NCI-H2107 treated with DMSO at 0.1 percent for 48 hours (cell line): ENCODE measurements at regions not wholly inside any gene's neighbourhood (a gene's known extent, or its start where the extent isn't known, plus 50 kb on each side); places are given as distances from the start of the nearest gene placed in this dataset.
"Not testable (repeated sequence)": the region's sequence is repeated elsewhere in the genome, so short reads cannot be mapped to it uniquely, and the experiment has no call there.

Experiments
- DNase-seq: peaks from one replicate; lab custom pipeline; 2025; ENCODE audit not compliant: unreplicated experiment; lab: John Stamatoyannopoulos, UW

DNA sequence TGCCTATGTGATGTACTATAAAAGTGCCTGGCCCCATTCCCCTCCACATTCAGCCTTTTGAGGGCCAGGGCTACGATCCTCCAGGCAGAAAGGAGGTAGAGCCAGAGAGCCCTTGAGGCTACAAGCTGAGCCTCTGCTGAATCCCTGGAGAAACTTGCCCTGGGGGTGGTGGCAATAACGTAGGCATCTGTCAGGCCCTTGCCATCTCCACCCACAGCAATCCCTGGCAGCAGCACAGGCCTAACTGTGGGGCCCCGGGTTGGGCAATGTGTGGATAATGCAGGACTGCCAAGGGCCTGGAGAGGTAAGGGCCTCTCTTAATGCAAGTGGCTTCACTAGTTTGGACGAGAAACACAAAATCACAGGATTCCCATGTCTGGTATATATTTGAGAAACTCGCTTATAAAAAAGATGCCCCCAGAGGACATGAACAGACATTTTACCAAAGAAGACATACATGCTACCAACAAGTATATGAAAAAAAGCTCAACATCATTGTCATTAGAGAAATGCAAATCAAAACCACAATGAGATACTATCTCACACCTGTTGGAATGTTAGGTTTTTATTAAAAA, 99.0 kb downstream of the QRSL1 start:
- DNase-seq = no peak

DNA sequence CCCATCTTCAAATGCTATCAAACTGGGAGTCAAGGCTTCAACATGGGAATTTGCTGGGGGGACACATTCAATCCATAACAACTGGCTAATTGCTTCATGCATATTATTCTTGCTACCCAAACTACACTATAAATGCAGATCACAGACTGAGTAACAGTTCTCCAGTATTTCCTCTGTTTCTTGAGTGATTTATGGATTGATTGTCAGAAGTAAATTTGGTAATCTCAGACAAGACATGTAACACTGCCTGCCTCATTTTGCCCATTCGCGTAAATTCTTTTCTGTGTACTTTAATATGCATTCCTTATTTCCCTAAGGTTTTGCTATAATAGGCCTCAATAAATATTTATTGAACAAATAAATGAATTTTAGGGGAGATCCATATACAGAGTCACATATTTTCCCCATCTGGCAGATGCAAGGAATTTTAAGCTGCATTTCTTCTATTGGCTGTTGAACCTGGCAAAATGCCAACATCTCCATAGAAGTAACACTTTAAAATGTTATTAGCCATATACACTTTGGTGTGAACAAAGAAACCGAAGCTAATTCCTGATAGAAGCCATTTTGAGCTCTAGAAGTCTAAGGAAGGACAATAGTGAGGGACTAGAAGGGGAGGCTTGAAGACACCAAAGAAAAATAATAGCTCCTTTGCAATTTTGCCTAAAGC, 98.2 kb downstream of the QRSL1 start:
- no peak for DNase-seq

DNA sequence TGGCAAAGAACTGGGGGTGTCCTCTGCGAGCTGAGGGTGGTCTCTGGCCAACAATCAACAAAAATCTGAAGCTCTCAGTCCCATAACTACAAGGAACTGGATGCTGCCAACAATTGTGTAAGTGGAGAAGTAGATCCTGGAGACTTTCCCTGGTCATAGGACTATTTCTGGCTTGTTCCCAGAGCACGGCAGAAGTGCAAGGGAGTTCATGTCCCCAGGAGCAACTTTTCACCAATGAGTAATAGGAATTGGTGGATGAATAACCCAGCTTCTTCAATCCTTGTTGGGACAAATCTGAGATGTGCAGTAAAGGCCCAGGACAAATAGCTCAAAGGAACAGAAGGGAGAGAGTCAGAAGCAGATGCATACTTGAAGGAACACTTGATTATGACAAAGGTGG, 95.5 kb downstream of the QRSL1 start:
- DNase-seq = no peak

DNA sequence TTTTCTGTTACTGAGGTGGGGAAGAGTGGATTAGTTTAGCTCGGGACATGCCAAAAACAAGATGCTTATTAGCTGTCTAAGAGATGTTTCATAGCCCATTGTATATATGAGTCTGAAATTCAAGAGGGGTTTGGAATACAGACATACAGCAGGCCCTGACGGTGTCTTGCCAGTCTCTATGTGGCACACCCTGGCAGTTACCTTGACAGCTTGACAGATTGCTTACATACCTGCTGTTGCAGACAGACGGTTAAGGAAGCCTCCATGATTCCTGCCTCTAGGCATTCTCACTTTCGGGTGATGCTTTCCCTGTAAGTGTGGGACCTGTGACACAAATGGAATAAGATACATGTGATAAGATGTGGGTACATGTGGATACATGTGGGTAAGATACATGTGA, 95.0 kb downstream of the QRSL1 start:
- DNase-seq = no peak

DNA sequence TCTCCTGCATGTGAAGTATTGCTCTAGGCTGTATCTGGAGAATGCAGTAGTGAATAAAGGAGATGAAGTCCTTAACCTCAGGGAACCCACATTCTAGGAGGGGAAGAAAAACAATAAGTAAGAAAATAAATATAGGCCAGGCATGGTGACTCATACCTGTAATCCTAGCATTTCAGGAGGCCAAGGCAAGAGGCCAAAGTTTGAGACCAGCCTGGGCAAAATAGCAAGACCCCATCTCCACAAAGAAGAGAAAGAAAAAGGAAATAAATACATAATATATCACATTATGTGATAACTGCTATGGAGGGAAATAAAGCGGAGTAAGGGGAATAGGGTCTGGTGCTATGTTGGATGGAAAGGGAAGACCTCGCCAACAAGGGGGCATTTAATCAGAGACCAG, 94.0 kb downstream of the QRSL1 start:
- DNase-seq = not testable (repeated sequence)

DNA sequence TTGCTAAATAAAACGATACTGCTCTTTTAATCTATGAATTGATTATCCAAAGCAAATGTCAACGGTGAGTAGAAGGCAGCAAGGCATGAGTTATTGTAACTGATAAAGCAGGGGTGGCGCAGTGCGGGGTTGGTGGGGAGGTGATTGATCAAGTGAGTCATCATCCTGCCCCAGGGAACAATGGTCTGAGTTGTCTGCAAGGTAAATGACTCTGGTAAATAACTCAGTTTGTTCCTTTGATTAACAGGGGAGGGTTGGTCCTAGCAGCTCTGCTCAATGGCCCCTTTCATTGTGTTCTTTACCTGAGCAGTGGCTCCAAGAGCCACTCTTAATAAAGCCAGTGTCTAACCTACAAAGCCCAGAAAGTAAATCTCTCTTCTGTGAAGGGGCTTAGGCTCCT, 91.8 kb downstream of the QRSL1 start:
- not testable (repeated sequence) for DNase-seq
